Astrocyte of the cerebellum (primary cell): ENCODE measurements at regions not wholly inside any gene's neighbourhood (a gene's known extent, or its start where the extent isn't known, plus 50 kb on each side); places are given as distances from the start of the nearest gene placed in this dataset.

Experiments
- DNase-seq: peaks from one replicate; pipeline ENCODE4 v3.0.0-alpha.2; 2011; ENCODE audit warnings: low read depth
- H3K4me3 ChIP-seq: 2 replicates; pipeline ENCODE4 v1.5.1; 2011; ENCODE audit warnings: mild to moderate bottlenecking, low read depth, low read length, moderate library complexity
- in situ Hi-C: cut with HindIII; loops from 2 replicates; pipeline ENCODE4 v1.10.0; 2017; ENCODE audit warnings: low sequenced_read_pairs
- TF ChIP-seq, protein P1 (sequence below): IDR thresholded peaks from 2 replicates; pipeline ENCODE4 v1.5.1; 2012; ENCODE audit warnings: low read length, low read depth, moderate library complexity, mild to moderate bottlenecking; ENCODE audit errors: missing control alignments

GRCh38 chrX:94162971-94163370, 489.0 kb downstream of the FAM133A start:
- no peak overlapping the region for H3K4me3 ChIP-seq
- TF ChIP-seq, protein P1, sequence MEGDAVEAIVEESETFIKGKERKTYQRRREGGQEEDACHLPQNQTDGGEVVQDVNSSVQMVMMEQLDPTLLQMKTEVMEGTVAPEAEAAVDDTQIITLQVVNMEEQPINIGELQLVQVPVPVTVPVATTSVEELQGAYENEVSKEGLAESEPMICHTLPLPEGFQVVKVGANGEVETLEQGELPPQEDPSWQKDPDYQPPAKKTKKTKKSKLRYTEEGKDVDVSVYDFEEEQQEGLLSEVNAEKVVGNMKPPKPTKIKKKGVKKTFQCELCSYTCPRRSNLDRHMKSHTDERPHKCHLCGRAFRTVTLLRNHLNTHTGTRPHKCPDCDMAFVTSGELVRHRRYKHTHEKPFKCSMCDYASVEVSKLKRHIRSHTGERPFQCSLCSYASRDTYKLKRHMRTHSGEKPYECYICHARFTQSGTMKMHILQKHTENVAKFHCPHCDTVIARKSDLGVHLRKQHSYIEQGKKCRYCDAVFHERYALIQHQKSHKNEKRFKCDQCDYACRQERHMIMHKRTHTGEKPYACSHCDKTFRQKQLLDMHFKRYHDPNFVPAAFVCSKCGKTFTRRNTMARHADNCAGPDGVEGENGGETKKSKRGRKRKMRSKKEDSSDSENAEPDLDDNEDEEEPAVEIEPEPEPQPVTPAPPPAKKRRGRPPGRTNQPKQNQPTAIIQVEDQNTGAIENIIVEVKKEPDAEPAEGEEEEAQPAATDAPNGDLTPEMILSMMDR = no peak
- in situ Hi-C loops = no loop called here
- no peak for DNase-seq

- no peak for DNase-seq
- TF ChIP-seq, protein P1 = no peak
- in situ Hi-C loops = no loop called here
- no peak overlapping the region for H3K4me3 ChIP-seq
Measured at GRCh38 chrX:94178145-94178788, 504.3 kb downstream of the FAM133A start.

- DNase-seq = no peak
- TF ChIP-seq, protein P1 = no peak
- in situ Hi-C loops = no loop called here
- H3K4me3 ChIP-seq = no peak overlapping the region
Measured at GRCh38 chrX:94204524-94204923, 530.5 kb downstream of the FAM133A start.

GRCh38 chrX:94216738-94217137, 542.7 kb downstream of the FAM133A start:
- in situ Hi-C loops = no loop called here
- DNase-seq = no peak
- H3K4me3 ChIP-seq = no peak overlapping the region
- TF ChIP-seq, protein P1 = no peak

- no peak overlapping the region for H3K4me3 ChIP-seq
Measured at GRCh38 chrX:94252211-94252610, 578.2 kb downstream of the FAM133A start.

GRCh38 chrX:94256396-94256795, 582.4 kb downstream of the FAM133A start:
- TF ChIP-seq, protein P1 = no peak
- DNase-seq = no peak
- in situ Hi-C loops = no loop called here
- no peak overlapping the region for H3K4me3 ChIP-seq

More at GRCh38 chrX:94252211-94252610, 578.2 kb downstream of the FAM133A start:
- in situ Hi-C loops = no loop called here
- TF ChIP-seq, protein P1 = no peak
- no peak for DNase-seq

DNA sequence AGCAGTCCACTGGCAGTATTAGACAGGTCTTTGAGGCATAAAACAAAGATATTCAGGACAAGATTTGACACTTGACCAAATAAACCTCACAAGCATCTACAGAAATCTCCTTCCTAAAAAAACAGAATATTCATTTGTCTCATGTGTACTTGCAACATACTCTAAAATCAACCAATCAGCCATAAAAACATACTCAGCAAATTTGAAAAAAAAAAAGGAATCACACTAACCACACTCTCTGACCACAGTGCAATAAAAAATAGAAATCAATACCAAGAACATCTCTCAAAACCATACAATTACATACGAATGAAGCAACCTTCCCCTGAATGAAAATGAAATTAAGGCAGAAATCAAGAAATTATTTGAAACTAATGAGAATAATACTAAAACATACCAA, 591.3 kb downstream of the FAM133A start:
- no peak for DNase-seq
- no peak overlapping the region for H3K4me3 ChIP-seq
- TF ChIP-seq, protein P1 = no peak
- in situ Hi-C loops = no loop called here
